ENCODE measurements at regions not wholly inside any gene's neighbourhood (a gene's known extent, or its start where the extent isn't known, plus 50 kb on each side); places are given as distances from the start of the nearest gene placed in this dataset.

DNA sequence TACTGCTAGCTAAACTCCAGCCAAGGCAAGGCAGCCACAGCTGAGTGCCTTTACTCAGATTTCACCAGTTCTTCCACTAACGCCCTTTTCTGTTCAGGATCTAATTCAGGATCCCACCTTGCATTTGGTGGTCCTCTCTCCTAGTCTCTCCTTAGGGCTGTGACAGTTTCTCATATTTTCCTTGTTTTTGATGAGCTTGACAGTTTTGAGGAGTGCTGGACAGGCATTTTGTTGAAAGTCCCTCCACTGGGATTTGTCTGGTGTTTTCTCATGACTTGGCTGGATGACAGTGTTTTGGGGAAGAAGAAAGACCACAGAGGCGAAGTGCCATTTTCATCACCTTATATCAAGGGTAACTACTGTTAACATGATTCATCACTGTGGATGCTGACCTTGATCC lies 162.3 kb upstream of the TSC22D1 start:
- no peaks in the 10 kb centered on the region for H3K79me1 ChIP-seq (ENCODE audit: low read length)
- DNase-seq: no peak
- H3K27me3 ChIP-seq (ENCODE audit: insufficient read depth, low read length, poor library complexity): no peaks in the 10 kb centered on the region
- no peak overlapping the region for H3K4me2 ChIP-seq (ENCODE audit: low read length)
- H3K56ac ChIP-seq (ENCODE audit: low read length): no peak overlapping the region
- no peaks in the 10 kb centered on the region for H3K4me1 ChIP-seq (ENCODE audit: control insufficient read depth, low read depth, low read length)
- H3K4me3 ChIP-seq (ENCODE audit: low read length): no peak overlapping the region
- H3K18ac ChIP-seq (ENCODE audit: low read length): no peak overlapping the region
- no peak overlapping the region for H4K5ac ChIP-seq (ENCODE audit: low read length)
- no peak overlapping the region for H4K8ac ChIP-seq (ENCODE audit: low read depth, low read length)
- no peak overlapping the region for H2AK5ac ChIP-seq (ENCODE audit: low read length)
- no peaks in the 10 kb centered on the region for H3K36me3 ChIP-seq (ENCODE audit: control insufficient read depth, insufficient read depth, low read length)
- WGBS (ENCODE audit: extremely low coverage, insufficient coverage, low lambda C conversion rate): no CpG with 5 or more reads among the region's 2 CpGs
- H2BK5ac ChIP-seq (ENCODE audit: low read length): no peak overlapping the region
- H3K9ac ChIP-seq (ENCODE audit: low read length): no peak overlapping the region
- no peak overlapping the region for H3K23ac ChIP-seq (ENCODE audit: low read length)
- H2BK120ac ChIP-seq (ENCODE audit: low read depth, low read length): no peak overlapping the region
- no peaks in the 10 kb centered on the region for H3K79me2 ChIP-seq (ENCODE audit: control insufficient read depth, insufficient read depth, low read length)
- no peak overlapping the region for H2BK15ac ChIP-seq (replicated peaks; ENCODE audit: low read depth)
- no peak overlapping the region for H3K27ac ChIP-seq (ENCODE audit: low read depth, low read length)
- H3K4ac ChIP-seq (ENCODE audit: low read depth, low read length): no peak overlapping the region

DNA sequence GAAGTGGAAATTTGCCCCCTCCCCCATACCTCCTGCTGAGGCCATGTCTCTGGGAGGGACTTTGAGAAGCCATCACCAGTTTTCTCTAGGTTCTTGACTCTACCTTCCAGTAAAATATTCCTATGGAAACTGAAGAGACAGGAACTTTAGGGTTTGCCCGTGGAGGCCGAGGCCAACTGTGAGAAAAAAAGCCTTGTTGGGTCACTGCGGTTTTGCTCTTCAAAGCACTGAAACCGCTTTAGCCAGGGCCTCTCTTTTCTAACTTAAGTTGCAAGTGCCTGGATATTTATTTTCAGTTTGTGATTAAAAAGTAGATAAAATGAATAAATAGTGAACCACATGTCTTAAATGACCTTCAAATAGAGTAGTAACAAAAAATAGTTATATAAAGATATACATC lies 159.7 kb upstream of the TSC22D1 start:
- Histone ChIP-seq H3K23ac (ENCODE audit: low read length) (no peak overlapping the region), H2AK5ac (ENCODE audit: low read length) (no peak overlapping the region), H3K4ac (ENCODE audit: low read depth, low read length) (no peak overlapping the region), H3K27ac (ENCODE audit: low read depth, low read length) (no peak overlapping the region), H3K56ac (ENCODE audit: low read length) (no peak overlapping the region), H3K9ac (ENCODE audit: low read length) (no peak overlapping the region), H3K36me3 (ENCODE audit: control insufficient read depth, insufficient read depth, low read length) (no peaks in the 10 kb centered on the region), H4K5ac (ENCODE audit: low read length) (no peak overlapping the region), H3K4me1 (ENCODE audit: control insufficient read depth, low read depth, low read length) (no peaks in the 10 kb centered on the region), H2BK120ac (ENCODE audit: low read depth, low read length) (no peak overlapping the region), H2BK15ac (replicated peaks; ENCODE audit: low read depth) (no peak overlapping the region), H3K27me3 (ENCODE audit: insufficient read depth, low read length, poor library complexity) (no peaks in the 10 kb centered on the region), H3K4me3 (ENCODE audit: low read length) (no peak overlapping the region), H3K4me2 (ENCODE audit: low read length) (no peak overlapping the region), H3K79me2 (ENCODE audit: control insufficient read depth, insufficient read depth, low read length) (no peaks in the 10 kb centered on the region), H3K79me1 (ENCODE audit: low read length) (no peaks in the 10 kb centered on the region), H4K8ac (ENCODE audit: low read depth, low read length) (no peak overlapping the region), H3K18ac (ENCODE audit: low read length) (no peak overlapping the region), H2BK5ac (ENCODE audit: low read length) (no peak overlapping the region)
- DNase-seq: no peak
- no CpG with 5 or more reads among the region's 4 CpGs for WGBS (ENCODE audit: extremely low coverage, insufficient coverage, low lambda C conversion rate)

DNA sequence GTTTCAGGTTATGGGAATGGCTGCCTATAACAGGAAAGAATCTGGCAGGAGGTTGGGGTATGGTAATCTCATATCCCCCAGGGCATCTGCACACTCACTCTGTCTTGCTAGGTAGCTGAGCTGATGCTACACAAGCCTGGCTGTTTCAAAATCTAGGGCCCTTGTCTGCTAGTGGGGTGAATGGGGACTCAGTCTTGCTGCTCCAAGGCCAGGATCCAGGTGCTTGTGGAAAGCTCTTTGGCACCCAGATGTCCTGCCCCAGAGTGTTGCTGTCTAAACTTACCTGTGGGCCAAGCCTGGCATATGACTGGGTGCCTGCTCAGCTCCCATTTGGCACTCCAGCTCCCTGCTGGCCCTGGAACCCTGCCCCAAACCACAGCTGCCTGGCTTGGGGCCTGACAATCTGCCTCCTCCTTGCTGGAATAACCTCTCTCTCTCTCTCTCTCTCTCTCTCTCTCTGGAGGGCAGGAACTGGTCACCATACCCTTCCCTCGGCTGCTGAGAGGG lies 158.1 kb upstream of the TSC22D1 start:
- H3K27me3 ChIP-seq (ENCODE audit: insufficient read depth, low read length, poor library complexity): no peaks in the 10 kb centered on the region
- no peak overlapping the region for H2AK5ac ChIP-seq (ENCODE audit: low read length)
- no peak overlapping the region for H3K18ac ChIP-seq (ENCODE audit: low read length)
- no peak overlapping the region for H3K4me2 ChIP-seq (ENCODE audit: low read length)
- H3K9ac ChIP-seq (ENCODE audit: low read length): no peak overlapping the region
- H3K23ac ChIP-seq (ENCODE audit: low read length): no peak overlapping the region
- H3K4ac ChIP-seq (ENCODE audit: low read depth, low read length): no peak overlapping the region
- no peaks in the 10 kb centered on the region for H3K36me3 ChIP-seq (ENCODE audit: control insufficient read depth, insufficient read depth, low read length)
- no peak overlapping the region for H3K27ac ChIP-seq (ENCODE audit: low read depth, low read length)
- H3K79me2 ChIP-seq (ENCODE audit: control insufficient read depth, insufficient read depth, low read length): no peaks in the 10 kb centered on the region
- H3K79me1 ChIP-seq (ENCODE audit: low read length): no peaks in the 10 kb centered on the region
- WGBS (ENCODE audit: extremely low coverage, insufficient coverage, low lambda C conversion rate): no CpG with 5 or more reads among the region's 1 CpG
- H3K4me1 ChIP-seq (ENCODE audit: control insufficient read depth, low read depth, low read length): peaks cover 3% of the 10 kb centered on the region
- no peak overlapping the region for H4K5ac ChIP-seq (ENCODE audit: low read length)
- H4K8ac ChIP-seq (ENCODE audit: low read depth, low read length): no peak overlapping the region
- H3K56ac ChIP-seq (ENCODE audit: low read length): no peak overlapping the region
- no peak overlapping the region for H2BK120ac ChIP-seq (ENCODE audit: low read depth, low read length)
- no peak for DNase-seq
- no peak overlapping the region for H3K4me3 ChIP-seq (ENCODE audit: low read length)
- H2BK5ac ChIP-seq (ENCODE audit: low read length): no peak overlapping the region
- H2BK15ac ChIP-seq (replicated peaks; ENCODE audit: low read depth): no peak overlapping the region

DNA sequence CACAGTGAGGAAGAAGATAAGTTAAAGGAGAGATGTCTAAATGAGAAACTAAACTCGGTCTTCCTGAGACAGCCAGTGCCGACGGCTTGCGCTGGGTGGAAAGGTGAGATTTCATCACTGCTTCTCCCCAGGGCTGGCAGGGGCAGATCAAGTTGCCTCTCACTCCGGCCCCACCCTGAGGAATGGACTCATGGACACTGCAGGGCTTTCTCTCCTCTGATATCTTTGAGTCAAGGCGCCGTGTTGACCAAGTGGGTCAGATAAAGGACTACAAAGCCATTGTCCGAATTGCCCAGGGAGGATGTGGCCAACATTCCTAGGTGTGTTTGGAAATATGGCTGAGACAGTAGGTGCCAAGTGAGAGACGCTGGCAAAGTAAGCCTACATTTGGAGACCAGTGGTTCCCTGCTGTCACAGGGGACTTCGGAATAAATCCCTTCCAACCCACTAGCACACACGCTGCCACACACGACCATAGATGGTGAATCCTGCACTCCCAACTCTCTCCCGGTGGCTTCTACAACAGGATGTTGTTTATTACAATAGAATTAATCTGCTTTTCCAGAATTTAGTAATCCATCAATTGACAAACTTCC lies 156.5 kb upstream of the TSC22D1 start:
- no CpG with 5 or more reads among the region's 13 CpGs for WGBS (ENCODE audit: extremely low coverage, insufficient coverage, low lambda C conversion rate)
- H3K4ac ChIP-seq (ENCODE audit: low read depth, low read length): no peak overlapping the region

DNA sequence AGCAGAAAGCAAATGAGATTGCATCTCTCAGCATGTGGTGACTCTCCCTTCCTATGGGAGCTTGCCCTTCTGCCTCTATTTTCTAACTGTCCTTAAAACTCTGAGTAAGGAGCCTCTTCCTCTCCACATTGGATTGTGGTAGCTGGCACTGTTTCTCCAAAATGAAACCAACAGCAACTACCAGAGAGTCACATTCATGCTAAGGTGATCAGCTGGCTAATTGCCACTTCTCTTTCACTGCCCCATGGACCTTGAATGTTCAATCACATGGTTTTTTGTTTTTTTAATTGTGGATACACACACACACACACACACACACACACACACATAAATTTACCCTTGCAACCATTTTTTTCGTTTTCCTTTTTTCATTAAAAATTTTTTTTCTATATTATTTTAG lies 154.7 kb upstream of the TSC22D1 start:
- no peak overlapping the region for H3K23ac ChIP-seq (ENCODE audit: low read length)
- H3K56ac ChIP-seq (ENCODE audit: low read length): no peak overlapping the region
- H2BK120ac ChIP-seq (ENCODE audit: low read depth, low read length): no peak overlapping the region
- H3K4me2 ChIP-seq (ENCODE audit: low read length): no peak overlapping the region
- peaks cover 3% of the 10 kb centered on the region for H3K4me1 ChIP-seq (ENCODE audit: control insufficient read depth, low read depth, low read length)
- no peak overlapping the region for H4K8ac ChIP-seq (ENCODE audit: low read depth, low read length)
- DNase-seq: no peak
- H3K4ac ChIP-seq (ENCODE audit: low read depth, low read length): no peak overlapping the region
- H4K5ac ChIP-seq (ENCODE audit: low read length): no peak overlapping the region
- H3K27me3 ChIP-seq (ENCODE audit: insufficient read depth, low read length, poor library complexity): no peaks in the 10 kb centered on the region
- no peak overlapping the region for H3K4me3 ChIP-seq (ENCODE audit: low read length)
- no peak overlapping the region for H3K27ac ChIP-seq (ENCODE audit: low read depth, low read length)
- H2BK15ac ChIP-seq (replicated peaks; ENCODE audit: low read depth): no peak overlapping the region
- no peak overlapping the region for H2BK5ac ChIP-seq (ENCODE audit: low read length)
- no CpG with 5 or more reads among the region's 1 CpG for WGBS (ENCODE audit: extremely low coverage, insufficient coverage, low lambda C conversion rate)
- H3K36me3 ChIP-seq (ENCODE audit: control insufficient read depth, insufficient read depth, low read length): no peaks in the 10 kb centered on the region
- H3K79me1 ChIP-seq (ENCODE audit: low read length): no peaks in the 10 kb centered on the region
- H2AK5ac ChIP-seq (ENCODE audit: low read length): no peak overlapping the region
- no peak overlapping the region for H3K9ac ChIP-seq (ENCODE audit: low read length)
- no peaks in the 10 kb centered on the region for H3K79me2 ChIP-seq (ENCODE audit: control insufficient read depth, insufficient read depth, low read length)
- H3K18ac ChIP-seq (ENCODE audit: low read length): no peak overlapping the region

More for the DNA sequence above, 156.5 kb upstream of the TSC22D1 start:
- H3K4me3 ChIP-seq (ENCODE audit: low read length): no peak overlapping the region
- H3K4me1 ChIP-seq (ENCODE audit: control insufficient read depth, low read depth, low read length): peaks cover 3% of the 10 kb centered on the region
- H3K9ac ChIP-seq (ENCODE audit: low read length): no peak overlapping the region
- H3K4me2 ChIP-seq (ENCODE audit: low read length): no peak overlapping the region
- no peaks in the 10 kb centered on the region for H3K79me2 ChIP-seq (ENCODE audit: control insufficient read depth, insufficient read depth, low read length)
- no peak overlapping the region for H2BK15ac ChIP-seq (replicated peaks; ENCODE audit: low read depth)
- H2BK120ac ChIP-seq (ENCODE audit: low read depth, low read length): no peak overlapping the region
- no peak overlapping the region for H4K8ac ChIP-seq (ENCODE audit: low read depth, low read length)
- peak; percentile 68 for DNase-seq
- no peak overlapping the region for H2BK5ac ChIP-seq (ENCODE audit: low read length)
- H2AK5ac ChIP-seq (ENCODE audit: low read length): no peak overlapping the region
- H3K18ac ChIP-seq (ENCODE audit: low read length): no peak overlapping the region
- no peak overlapping the region for H3K27ac ChIP-seq (ENCODE audit: low read depth, low read length)
- no peaks in the 10 kb centered on the region for H3K27me3 ChIP-seq (ENCODE audit: insufficient read depth, low read length, poor library complexity)
- H3K23ac ChIP-seq (ENCODE audit: low read length): no peak overlapping the region
- no peaks in the 10 kb centered on the region for H3K79me1 ChIP-seq (ENCODE audit: low read length)
- no peak overlapping the region for H4K5ac ChIP-seq (ENCODE audit: low read length)
- no peaks in the 10 kb centered on the region for H3K36me3 ChIP-seq (ENCODE audit: control insufficient read depth, insufficient read depth, low read length)
- H3K56ac ChIP-seq (ENCODE audit: low read length): no peak overlapping the region

DNA sequence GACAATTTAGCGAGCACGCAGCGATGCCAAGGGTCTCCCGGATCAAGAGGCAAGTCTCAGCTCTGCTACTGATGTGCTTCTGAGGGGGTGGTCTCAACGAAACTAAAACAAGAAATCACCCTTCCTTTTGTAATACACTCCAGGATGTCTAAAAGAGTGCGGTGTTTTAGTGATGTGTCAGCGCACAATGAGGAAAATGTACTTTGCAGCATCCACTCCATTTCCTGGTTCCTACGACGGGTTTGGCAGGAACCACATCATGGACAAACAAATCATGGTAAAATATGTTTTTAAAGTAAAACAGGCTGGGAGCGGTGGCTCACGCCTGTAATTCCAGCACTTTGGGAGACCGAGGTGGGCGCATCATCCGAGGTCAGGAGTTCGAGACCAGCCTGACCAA lies 154.0 kb upstream of the TSC22D1 start:
- no peak overlapping the region for H2BK15ac ChIP-seq (replicated peaks; ENCODE audit: low read depth)
- no peaks in the 10 kb centered on the region for H3K79me1 ChIP-seq (ENCODE audit: low read length)
- no peak overlapping the region for H3K9ac ChIP-seq (ENCODE audit: low read length)
- H3K27ac ChIP-seq (ENCODE audit: low read depth, low read length): no peak overlapping the region
- WGBS (ENCODE audit: extremely low coverage, insufficient coverage, low lambda C conversion rate): no CpG with 5 or more reads among the region's 15 CpGs
- no peak overlapping the region for H3K18ac ChIP-seq (ENCODE audit: low read length)
- H3K4me1 ChIP-seq (ENCODE audit: control insufficient read depth, low read depth, low read length): peaks cover 3% of the 10 kb centered on the region
- H3K27me3 ChIP-seq (ENCODE audit: insufficient read depth, low read length, poor library complexity): no peaks in the 10 kb centered on the region
- H3K56ac ChIP-seq (ENCODE audit: low read length): no peak overlapping the region
- no peak for DNase-seq
- H4K8ac ChIP-seq (ENCODE audit: low read depth, low read length): no peak overlapping the region
- no peak overlapping the region for H3K23ac ChIP-seq (ENCODE audit: low read length)
- H3K36me3 ChIP-seq (ENCODE audit: control insufficient read depth, insufficient read depth, low read length): no peaks in the 10 kb centered on the region
- no peak overlapping the region for H2BK5ac ChIP-seq (ENCODE audit: low read length)
- H2AK5ac ChIP-seq (ENCODE audit: low read length): no peak overlapping the region
- no peak overlapping the region for H4K5ac ChIP-seq (ENCODE audit: low read length)
- no peak overlapping the region for H3K4me3 ChIP-seq (ENCODE audit: low read length)
- no peak overlapping the region for H3K4ac ChIP-seq (ENCODE audit: low read depth, low read length)
- no peak overlapping the region for H2BK120ac ChIP-seq (ENCODE audit: low read depth, low read length)
- no peaks in the 10 kb centered on the region for H3K79me2 ChIP-seq (ENCODE audit: control insufficient read depth, insufficient read depth, low read length)
- H3K4me2 ChIP-seq (ENCODE audit: low read length): no peak overlapping the region
